Neuronal stem cell (in vitro differentiated cells): ENCODE measurements at regions not wholly inside any gene's neighbourhood (a gene's known extent, or its start where the extent isn't known, plus 50 kb on each side); places are given as distances from the start of the nearest gene placed in this dataset.

Experiments
- DNase-seq: peaks from one replicate; pipeline ENCODE4 v3.0.0-alpha.2; 2013; ENCODE audit warnings: low spot score
- H2AFZ ChIP-seq: one replicate; pipeline ENCODE4 v1.6.1; 2013; ENCODE audit warnings: mild to moderate bottlenecking, low read length, inconsistent platforms
- H2AK5ac ChIP-seq: 2 replicates; pipeline ENCODE4 v1.6.1; 2013; ENCODE audit warnings: low read depth, mild to moderate bottlenecking, inconsistent platforms, low read length, moderate library complexity, mixed read lengths
- H2BK120ac ChIP-seq: 2 replicates; pipeline ENCODE4 v1.6.1; 2013; ENCODE audit warnings: low read depth, mild to moderate bottlenecking, inconsistent platforms, low read length, moderate library complexity, mixed read lengths
- H2BK12ac ChIP-seq: one replicate; pipeline ENCODE4 v1.6.1; 2013; ENCODE audit warnings: low read length, inconsistent platforms
- H2BK15ac ChIP-seq: 2 replicates; pipeline ENCODE4 v1.6.1; 2013; ENCODE audit warnings: mild to moderate bottlenecking, low read length, inconsistent platforms, mixed read lengths
- H2BK5ac ChIP-seq: one replicate; pipeline ENCODE4 v1.6.1; 2013; ENCODE audit warnings: inconsistent platforms, mild to moderate bottlenecking, low read length, moderate library complexity
- H3K14ac ChIP-seq: one replicate; pipeline ENCODE4 v1.6.1; 2013; ENCODE audit warnings: low read length, inconsistent platforms
- H3K18ac ChIP-seq: 2 replicates; pipeline ENCODE4 v1.6.1; 2013; ENCODE audit warnings: low read length, inconsistent platforms
- H3K23ac ChIP-seq: 2 replicates; pipeline ENCODE4 v1.6.1; 2013; ENCODE audit warnings: low read depth, mild to moderate bottlenecking, mixed read lengths, low read length, inconsistent platforms; ENCODE audit not compliant: poor library complexity
- H3K27ac ChIP-seq: replicated peaks from 3 replicates; pipeline ENCODE4 v1.5.1; 2013; ENCODE audit warnings: low read length, inconsistent platforms
- H3K27me3 ChIP-seq, 3 experiments: 2 replicates each; pipeline ENCODE4 v1.6.1; 2013; ENCODE audit warnings: low read length in 3 of 3, mild to moderate bottlenecking in 2 of 3, inconsistent platforms in 1 of 3, low read depth in 1 of 3, mixed read lengths in 1 of 3, moderate library complexity in 1 of 3; ENCODE audit not compliant: control insufficient read depth in 3 of 3, insufficient read depth in 3 of 3
- H3K36me3 ChIP-seq, 2 donors: replicated peaks in 1 of 2; 2 replicates each; pipeline ENCODE4 v1.6.1; 2013; ENCODE audit warnings: low read length in 2 of 2; ENCODE audit not compliant: control insufficient read depth in 2 of 2, insufficient read depth in 2 of 2
- H3K4ac ChIP-seq: 2 replicates; pipeline ENCODE4 v1.6.1; 2013; ENCODE audit warnings: inconsistent platforms, mild to moderate bottlenecking, low read length, moderate library complexity
- H3K4me1 ChIP-seq, 2 donors: 1 replicate in 1 of 2; 2 replicates in 1 of 2; pipeline ENCODE4 v1.6.1; 2013; ENCODE audit warnings: low read length in 2 of 2, low read depth in 1 of 2; ENCODE audit not compliant: control insufficient read depth in 2 of 2, insufficient read depth in 1 of 2
- H3K4me2 ChIP-seq: one replicate; pipeline ENCODE4 v1.6.1; 2013; ENCODE audit warnings: mild to moderate bottlenecking, low read length, inconsistent platforms; ENCODE audit not compliant: insufficient read depth, poor library complexity, severe bottlenecking
- H3K4me3 ChIP-seq, 2 donors: 2 replicates each; pipeline ENCODE4 v1.5.1; 2013; ENCODE audit warnings: low read length in 2 of 2, mild to moderate bottlenecking in 2 of 2, inconsistent platforms in 1 of 2, moderate library complexity in 1 of 2
- H3K79me1 ChIP-seq: one replicate; pipeline ENCODE4 v1.6.1; 2013; ENCODE audit warnings: low read depth, mild to moderate bottlenecking, inconsistent platforms, low read length, moderate library complexity
- H3K9ac ChIP-seq: one replicate; pipeline ENCODE4 v1.6.1; 2013; ENCODE audit warnings: mild to moderate bottlenecking, low read depth, low read length, inconsistent platforms; ENCODE audit not compliant: poor library complexity
- H3K9me3 ChIP-seq, 2 donors: replicated peaks in 1 of 2; 2 replicates each; pipeline versions ENCODE3 to v1.6.1; 2013; ENCODE audit warnings: low read length in 2 of 2, mild to moderate bottlenecking in 2 of 2, inconsistent platforms in 1 of 2, low read depth in 1 of 2, mixed read lengths in 1 of 2, moderate library complexity in 1 of 2; ENCODE audit not compliant: control insufficient read depth in 2 of 2, insufficient read depth in 1 of 2
- H4K8ac ChIP-seq: one replicate; pipeline ENCODE4 v1.6.1; 2013; ENCODE audit warnings: low read depth, mild to moderate bottlenecking, inconsistent platforms, low read length, moderate library complexity
- H4K91ac ChIP-seq: one replicate; pipeline ENCODE4 v1.6.1; 2013; ENCODE audit warnings: low read length, low read depth, mild to moderate bottlenecking, inconsistent platforms; ENCODE audit not compliant: poor library complexity
- WGBS, 2 donors: extraction: QIAGEN DNeasy Blood & Tissue Kit; methylation state at CpG; one replicate each; pipeline ENCODE4 v1.1.7; 2013; ENCODE audit warnings: missing lambda C conversion rate in 2 of 2, mixed read lengths in 1 of 2; ENCODE audit not compliant: insufficient read length in 2 of 2, insufficient replicate concordance in 1 of 2; ENCODE audit errors: extremely low coverage in 2 of 2; 5-methylcytosine and 5-hydroxymethylcytosine counted together

GRCh38 chr2:3115301-3116042 lies 262.1 kb downstream of the EIPR1 start:
- peak overlapping the region; percentile 59 for H3K18ac ChIP-seq

GRCh38 chr2:3114406-3115185 lies 263.0 kb downstream of the EIPR1 start:
- H3K9me3 ChIP-seq, result peaks cover 0 to 9% of the 10 kb centered on the region in 2 donors
- H2BK5ac ChIP-seq, result peak overlapping the region; percentile 47
- H2BK120ac ChIP-seq, result peak overlapping the region; percentile 6
- peaks cover 0 to 3% (median 0%) of the 10 kb centered on the region in 3 experiments for H3K27me3 ChIP-seq
- no peak overlapping the region for H4K8ac ChIP-seq
- no peak overlapping the region for H3K23ac ChIP-seq
- H2AFZ ChIP-seq, result no peak overlapping the region
- no peak overlapping the region for H4K91ac ChIP-seq
- H2AK5ac ChIP-seq, result no peak overlapping the region
- H3K18ac ChIP-seq, result peak overlapping the region; percentile 63
- no CpG with 5 or more reads among the region's 26 CpGs for WGBS, 2 donors
- no peak overlapping the region for H3K27ac ChIP-seq
- peaks cover 2 to 6% of the 10 kb centered on the region in 2 donors for H3K4me1 ChIP-seq
- no peak overlapping the region for H3K4ac ChIP-seq
- H2BK12ac ChIP-seq, result no peak overlapping the region
- H2BK15ac ChIP-seq, result peak overlapping the region; percentile 68
- H3K4me2 ChIP-seq, result no peak overlapping the region
- no peak for DNase-seq
- H3K36me3 ChIP-seq, result peaks cover 0 to 2% of the 10 kb centered on the region in 2 donors
- H3K4me3 ChIP-seq, result no peak overlapping the region
- no peak overlapping the region for H3K14ac ChIP-seq
- no peaks in the 10 kb centered on the region for H3K79me1 ChIP-seq
- no peak overlapping the region for H3K9ac ChIP-seq

More at GRCh38 chr2:3115301-3116042, 262.1 kb downstream of the EIPR1 start:
- H3K4ac ChIP-seq, result no peak overlapping the region
- H3K4me3 ChIP-seq, result no peak overlapping the region
- no peak overlapping the region for H3K4me2 ChIP-seq
- no peak overlapping the region for H4K91ac ChIP-seq
- no peaks in the 10 kb centered on the region for H3K79me1 ChIP-seq
- no peak overlapping the region for H3K9ac ChIP-seq
- no CpG with 5 or more reads among the region's 13 CpGs for WGBS, 2 donors
- H2AK5ac ChIP-seq, result no peak overlapping the region
- peaks cover 0 to 3% of the 10 kb centered on the region in 2 donors for H3K9me3 ChIP-seq
- H3K4me1 ChIP-seq, result peaks cover 2 to 5% of the 10 kb centered on the region in 2 donors
- peak overlapping the region; percentile 13 for H3K23ac ChIP-seq
- no peak for DNase-seq
- no peak overlapping the region for H2AFZ ChIP-seq
- H2BK5ac ChIP-seq, result no peak overlapping the region
- peaks cover 0 to 2% (median 0%) of the 10 kb centered on the region in 3 experiments for H3K27me3 ChIP-seq
- H3K14ac ChIP-seq, result no peak overlapping the region
- H3K27ac ChIP-seq, result no peak overlapping the region
- no peak overlapping the region for H2BK12ac ChIP-seq
- H3K36me3 ChIP-seq, result no peaks in the 10 kb centered on the region
- no peak overlapping the region for H2BK15ac ChIP-seq
- no peak overlapping the region for H4K8ac ChIP-seq
- H2BK120ac ChIP-seq, result no peak overlapping the region

- Histone ChIP-seq H3K79me1 (no peaks in the 10 kb centered on the region), H4K91ac (no peak overlapping the region), H3K27ac (no peak overlapping the region), H2BK120ac (no peak overlapping the region), H3K14ac (no peak overlapping the region), H2AK5ac (no peak overlapping the region), H3K4me1 (peaks cover 2 to 6% of the 10 kb centered on the region in 2 donors), H3K9ac (no peak overlapping the region), H3K27me3 (peaks cover 0 to 3% (median 0%) of the 10 kb centered on the region in 3 experiments), H3K18ac (no peak overlapping the region), H3K4me2 (no peak overlapping the region), H3K4me3 (no peak overlapping the region), H2AFZ (no peak overlapping the region), H2BK15ac (no peak overlapping the region), H3K9me3 (peaks cover 0 to 9% of the 10 kb centered on the region in 2 donors), H3K23ac (no peak overlapping the region), H4K8ac (no peak overlapping the region), H2BK5ac (no peak overlapping the region), H3K36me3 (peaks cover 0 to 2% of the 10 kb centered on the region in 2 donors), H2BK12ac (no peak overlapping the region), H3K4ac (no peak overlapping the region)
- no CpG with 5 or more reads among the region's 6 CpGs for WGBS, 2 donors
- DNase-seq, result no peak
Observed at GRCh38 chr2:3113769-3114168, 263.8 kb downstream of the EIPR1 start.

- Histone ChIP-seq H3K4me3 (no peak overlapping the region), H3K14ac (no peak overlapping the region), H3K9ac (no peak overlapping the region), H2BK12ac (no peak overlapping the region), H4K8ac (no peak overlapping the region), H2BK15ac (no peak overlapping the region), H3K79me1 (no peaks in the 10 kb centered on the region), H3K4me2 (no peak overlapping the region), H3K23ac (no peak overlapping the region), H3K27me3 (peaks cover 0 to 3% (median 0%) of the 10 kb centered on the region in 3 experiments), H3K4ac (no peak overlapping the region), H3K36me3 (peaks cover 0 to 2% of the 10 kb centered on the region in 2 donors), H3K18ac (no peak overlapping the region), H2BK120ac (no peak overlapping the region), H2BK5ac (no peak overlapping the region), H3K4me1 (peaks cover 2 to 6% of the 10 kb centered on the region in 2 donors), H3K9me3 (peaks cover 0 to 9% of the 10 kb centered on the region in 2 donors), H2AFZ (no peak overlapping the region), H3K27ac (no peak overlapping the region), H4K91ac (no peak overlapping the region), H2AK5ac (no peak overlapping the region)
- no peak for DNase-seq
- no CpG with 5 or more reads among the region's 10 CpGs for WGBS, 2 donors
Observed at GRCh38 chr2:3113122-3113521, 264.5 kb downstream of the EIPR1 start.
